ENCODE measurements at regions not wholly inside any gene's neighbourhood (a gene's known extent, or its start where the extent isn't known, plus 50 kb on each side); places are given as distances from the start of the nearest gene placed in this dataset.

- Histone ChIP-seq H3K27ac (ENCODE audit: low read depth) (no peak overlapping the region), H3K4me1 (ENCODE audit: insufficient read depth) (no peaks in the 10 kb centered on the region), H2AFZ (no peak overlapping the region), H3K4me2 (no peak overlapping the region), H3K27me3 (ENCODE audit: insufficient read depth) (no peaks in the 10 kb centered on the region), H3K4me3 (no peak overlapping the region), H3K36me3 (ENCODE audit: insufficient read depth) (no peaks in the 10 kb centered on the region), H3K79me2 (replicated peaks; ENCODE audit: insufficient read depth) (no peaks in the 10 kb centered on the region), H4K20me1 (replicated peaks; ENCODE audit: insufficient read depth) (no peaks in the 10 kb centered on the region), H3K9me2 (ENCODE audit: insufficient read depth) (no peaks in the 10 kb centered on the region), H3F3A (replicated peaks; ENCODE audit: low read depth) (no peaks in the 10 kb centered on the region)
- no peaks in the 10 kb centered on the region for H3K4me1 Mint-ChIP-seq
- ATAC-seq (no peak), DNase-seq (ENCODE audit: low spot score) (no peak)
- H3K27me3 Mint-ChIP-seq (ENCODE audit: insufficient read depth, low read depth, poor library complexity) = peaks cover 3% of the 10 kb centered on the region
- H3K4me3 Mint-ChIP-seq = no peak overlapping the region
- no peak overlapping the region for H3K27ac Mint-ChIP-seq
- TF ChIP-seq ETS1 (IDR thresholded peaks at IDR 0.05) (no peak), EZH2phosphoT487 (IDR thresholded peaks at IDR 0.05; ENCODE audit: unreplicated experiment) (no peak), REST (IDR thresholded peaks at IDR 0.05; ENCODE audit: unreplicated experiment) (no peak), ZNF114 (CRISPR knock-in tag; IDR thresholded peaks at IDR 0.05) (no peak), POLR2AphosphoS5 (IDR thresholded peaks at IDR 0.05; ENCODE audit: low read depth) (no peak), STAT1 (IDR thresholded peaks at IDR 0.05; ENCODE audit: unreplicated experiment) (no peak), CTCF (conservative IDR thresholded peaks at IDR 0.05; ENCODE audit: low read depth in 2 of 2) (no peak), JUNB (IDR thresholded peaks at IDR 0.05; ENCODE audit: unreplicated experiment) (no peak), ZNF331 (CRISPR knock-in tag; IDR thresholded peaks at IDR 0.05; ENCODE audit: low read depth) (no peak), ZNF462 (CRISPR knock-in tag; IDR thresholded peaks at IDR 0.05) (no peak), EZH2 (IDR thresholded peaks at IDR 0.05; ENCODE audit: low read depth, unreplicated experiment) (no peak), NANOG (IDR thresholded peaks at IDR 0.05; ENCODE audit: borderline replicate concordance) (no peak), CREB1 (CRISPR knock-in tag; IDR thresholded peaks at IDR 0.05; ENCODE audit: low read depth) (no peak)
- H3K9me3 Mint-ChIP-seq = no peaks in the 10 kb centered on the region
- H3K36me3 Mint-ChIP-seq (ENCODE audit: low read depth) = no peaks in the 10 kb centered on the region
Observed at GRCh38 chr7:115740043-115740442, 290.5 kb downstream of the TFEC start.
